ENCODE measurements at regions not wholly inside any gene's neighbourhood (a gene's known extent, or its start where the extent isn't known, plus 50 kb on each side); places are given as distances from the start of the nearest gene placed in this dataset.

DNA sequence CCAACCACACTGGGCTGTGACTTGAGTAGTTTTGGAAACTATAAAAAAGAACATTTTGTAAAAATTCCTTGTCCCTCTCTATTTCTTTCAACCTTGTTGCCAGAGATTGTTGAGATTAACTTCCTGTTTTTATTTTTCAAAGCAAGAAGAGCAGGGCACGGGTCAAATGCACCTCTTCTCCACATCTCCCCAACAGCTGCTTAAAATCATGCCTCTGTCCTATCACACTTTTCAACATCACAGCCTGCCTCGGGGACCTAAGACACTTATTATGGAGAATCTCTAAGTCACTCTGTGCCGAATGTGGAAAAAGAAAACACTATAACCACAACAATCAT lies 280.3 kb upstream of the TNC start:
- Histone ChIP-seq H3K4me2 (ENCODE audit: insufficient read depth, low read length) (no peak overlapping the region), H3K36me3 (ENCODE audit: insufficient read depth, low read length) (no peaks in the 10 kb centered on the region), H3K9me3 (ENCODE audit: insufficient read depth, low read length, severe bottlenecking) (no peaks in the 10 kb centered on the region), H3K27me3 (ENCODE audit: insufficient read depth, low read length, poor library complexity) (no peaks in the 10 kb centered on the region), H3K27ac (ENCODE audit: low read length) (no peak overlapping the region), H4K20me1 (ENCODE audit: insufficient read depth, low read length) (no peaks in the 10 kb centered on the region), H3K9ac (ENCODE audit: low read depth, low read length) (no peak overlapping the region), H3K4me1 (ENCODE audit: insufficient read depth, low read length) (no peaks in the 10 kb centered on the region), H2AFZ (ENCODE audit: low read depth, low read length) (no peak overlapping the region), H3K79me2 (ENCODE audit: insufficient read depth, low read length) (no peaks in the 10 kb centered on the region), H3K4me3 (ENCODE audit: low read depth in 1 of 2, low read length in 2 of 2) (no peak overlapping the region)
- TF ChIP-seq, protein P1, sequence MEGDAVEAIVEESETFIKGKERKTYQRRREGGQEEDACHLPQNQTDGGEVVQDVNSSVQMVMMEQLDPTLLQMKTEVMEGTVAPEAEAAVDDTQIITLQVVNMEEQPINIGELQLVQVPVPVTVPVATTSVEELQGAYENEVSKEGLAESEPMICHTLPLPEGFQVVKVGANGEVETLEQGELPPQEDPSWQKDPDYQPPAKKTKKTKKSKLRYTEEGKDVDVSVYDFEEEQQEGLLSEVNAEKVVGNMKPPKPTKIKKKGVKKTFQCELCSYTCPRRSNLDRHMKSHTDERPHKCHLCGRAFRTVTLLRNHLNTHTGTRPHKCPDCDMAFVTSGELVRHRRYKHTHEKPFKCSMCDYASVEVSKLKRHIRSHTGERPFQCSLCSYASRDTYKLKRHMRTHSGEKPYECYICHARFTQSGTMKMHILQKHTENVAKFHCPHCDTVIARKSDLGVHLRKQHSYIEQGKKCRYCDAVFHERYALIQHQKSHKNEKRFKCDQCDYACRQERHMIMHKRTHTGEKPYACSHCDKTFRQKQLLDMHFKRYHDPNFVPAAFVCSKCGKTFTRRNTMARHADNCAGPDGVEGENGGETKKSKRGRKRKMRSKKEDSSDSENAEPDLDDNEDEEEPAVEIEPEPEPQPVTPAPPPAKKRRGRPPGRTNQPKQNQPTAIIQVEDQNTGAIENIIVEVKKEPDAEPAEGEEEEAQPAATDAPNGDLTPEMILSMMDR (IDR thresholded peaks at IDR 0.05; ENCODE audit: borderline replicate concordance, extremely low read depth, low read length, poor library complexity, severe bottlenecking), result no peak
- TF ChIP-seq EZH2 (IDR thresholded peaks at IDR 0.05; ENCODE audit: borderline replicate concordance, low read depth, low read length, severe bottlenecking), result no peak
- ATAC-seq (ENCODE audit: insufficient read depth, low read depth) (no peak), DNase-seq (no peak)

GRCh38 chr9:115398996-115399395 lies 281.0 kb upstream of the TNC start:
- Histone ChIP-seq H3K36me3 (ENCODE audit: insufficient read depth, low read length) (no peaks in the 10 kb centered on the region), H3K4me2 (ENCODE audit: insufficient read depth, low read length) (no peak overlapping the region), H3K9me3 (ENCODE audit: insufficient read depth, low read length, severe bottlenecking) (no peaks in the 10 kb centered on the region), H4K20me1 (ENCODE audit: insufficient read depth, low read length) (no peaks in the 10 kb centered on the region), H3K4me1 (ENCODE audit: insufficient read depth, low read length) (no peaks in the 10 kb centered on the region), H3K79me2 (ENCODE audit: insufficient read depth, low read length) (no peaks in the 10 kb centered on the region), H3K27ac (ENCODE audit: low read length) (no peak overlapping the region), H2AFZ (ENCODE audit: low read depth, low read length) (no peak overlapping the region), H3K4me3 (ENCODE audit: low read depth in 1 of 2, low read length in 2 of 2) (no peak overlapping the region), H3K9ac (ENCODE audit: low read depth, low read length) (no peak overlapping the region), H3K27me3 (ENCODE audit: insufficient read depth, low read length, poor library complexity) (no peaks in the 10 kb centered on the region)
- ATAC-seq (ENCODE audit: insufficient read depth, low read depth) (no peak), DNase-seq (no peak)
- no peak for TF ChIP-seq EZH2 (IDR thresholded peaks at IDR 0.05; ENCODE audit: borderline replicate concordance, low read depth, low read length, severe bottlenecking)
- TF ChIP-seq, protein P1 (IDR thresholded peaks at IDR 0.05; ENCODE audit: borderline replicate concordance, extremely low read depth, low read length, poor library complexity, severe bottlenecking), result no peak

DNA sequence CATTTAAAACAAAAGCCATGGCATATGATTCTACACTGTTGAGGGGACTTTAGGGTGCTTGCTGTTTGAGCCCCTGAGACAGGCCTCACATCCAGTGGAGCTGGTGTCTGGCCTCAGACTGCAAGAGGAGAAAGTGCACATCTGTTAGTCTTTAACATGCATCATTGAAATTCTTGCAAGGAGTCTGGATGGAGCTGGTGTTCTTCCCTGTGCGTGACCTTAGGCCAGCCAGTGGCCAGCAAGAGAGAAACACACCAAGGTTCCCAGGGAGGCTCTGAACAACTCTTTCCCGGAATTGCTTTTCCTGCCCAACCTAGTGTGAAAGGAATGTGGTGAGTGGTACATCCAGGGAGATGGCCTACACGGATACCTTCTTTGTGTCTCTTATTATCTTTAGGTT lies 282.8 kb upstream of the TNC start:
- H3K36me3 ChIP-seq (ENCODE audit: insufficient read depth, low read length), result no peaks in the 10 kb centered on the region
- H3K79me2 ChIP-seq (ENCODE audit: insufficient read depth, low read length), result no peaks in the 10 kb centered on the region
- H3K9me3 ChIP-seq (ENCODE audit: insufficient read depth, low read length, severe bottlenecking), result no peaks in the 10 kb centered on the region
- no peak overlapping the region for H3K9ac ChIP-seq (ENCODE audit: low read depth, low read length)
- TF ChIP-seq, protein P1 (IDR thresholded peaks at IDR 0.05; ENCODE audit: borderline replicate concordance, extremely low read depth, low read length, poor library complexity, severe bottlenecking), result no peak
- TF ChIP-seq EZH2 (IDR thresholded peaks at IDR 0.05; ENCODE audit: borderline replicate concordance, low read depth, low read length, severe bottlenecking), result no peak
- no peaks in the 10 kb centered on the region for H3K27me3 ChIP-seq (ENCODE audit: insufficient read depth, low read length, poor library complexity)
- H2AFZ ChIP-seq (ENCODE audit: low read depth, low read length), result no peak overlapping the region
- no peaks in the 10 kb centered on the region for H4K20me1 ChIP-seq (ENCODE audit: insufficient read depth, low read length)
- no peak for ATAC-seq (ENCODE audit: insufficient read depth, low read depth)
- no peak overlapping the region for H3K27ac ChIP-seq (ENCODE audit: low read length)
- no peak overlapping the region for H3K4me2 ChIP-seq (ENCODE audit: insufficient read depth, low read length)
- H3K4me3 ChIP-seq (ENCODE audit: low read depth in 1 of 2, low read length in 2 of 2), result no peak overlapping the region
- no peaks in the 10 kb centered on the region for H3K4me1 ChIP-seq (ENCODE audit: insufficient read depth, low read length)
- DNase-seq, result no peak

- no peak overlapping the region for H2AFZ ChIP-seq (ENCODE audit: low read depth, low read length)
- no peaks in the 10 kb centered on the region for H3K9me3 ChIP-seq (ENCODE audit: insufficient read depth, low read length, severe bottlenecking)
- DNase-seq, result no peak
- H3K9ac ChIP-seq (ENCODE audit: low read depth, low read length), result no peak overlapping the region
- H3K4me3 ChIP-seq (ENCODE audit: low read depth in 1 of 2, low read length in 2 of 2), result no peak overlapping the region
- H3K27ac ChIP-seq (ENCODE audit: low read length), result no peak overlapping the region
- H3K79me2 ChIP-seq (ENCODE audit: insufficient read depth, low read length), result no peaks in the 10 kb centered on the region
- no peaks in the 10 kb centered on the region for H3K27me3 ChIP-seq (ENCODE audit: insufficient read depth, low read length, poor library complexity)
- TF ChIP-seq, protein P1 (IDR thresholded peaks at IDR 0.05; ENCODE audit: borderline replicate concordance, extremely low read depth, low read length, poor library complexity, severe bottlenecking), result no peak
- no peak for TF ChIP-seq EZH2 (IDR thresholded peaks at IDR 0.05; ENCODE audit: borderline replicate concordance, low read depth, low read length, severe bottlenecking)
- H3K4me1 ChIP-seq (ENCODE audit: insufficient read depth, low read length), result no peaks in the 10 kb centered on the region
- no peak overlapping the region for H3K4me2 ChIP-seq (ENCODE audit: insufficient read depth, low read length)
- no peak for ATAC-seq (ENCODE audit: insufficient read depth, low read depth)
- H3K36me3 ChIP-seq (ENCODE audit: insufficient read depth, low read length), result no peaks in the 10 kb centered on the region
- no peaks in the 10 kb centered on the region for H4K20me1 ChIP-seq (ENCODE audit: insufficient read depth, low read length)
These were observed 283.9 kb upstream of the TNC start for GRCh38 chr9:115401756-115402327.

Data from DND-41 (cell line).